ENCODE measurements at regions not wholly inside any gene's neighbourhood (a gene's known extent, or its start where the extent isn't known, plus 50 kb on each side); places are given as distances from the start of the nearest gene placed in this dataset.

GRCh38 chr5:96499753-96500345 is 66.8 kb upstream of the PCSK1 start:
- no peak overlapping the region for H3K4me3 ChIP-seq (ENCODE audit: insufficient read length, low read depth)
- no peak for TF ChIP-seq ZNF274 (IDR thresholded peaks at IDR 0.05; ENCODE audit: low read depth, low read length)
- TF ChIP-seq SUZ12 (IDR thresholded peaks at IDR 0.05; ENCODE audit: extremely low read depth, insufficient read depth, insufficient read length), result no peak
- no peaks in the 10 kb centered on the region for H3K36me3 ChIP-seq (ENCODE audit: insufficient read depth, insufficient read length, low read length)
- no peaks in the 10 kb centered on the region for H3K27me3 ChIP-seq (ENCODE audit: insufficient read depth, insufficient read length)
- H3K4me1 ChIP-seq (ENCODE audit: insufficient read depth, insufficient read length), result no peaks in the 10 kb centered on the region
- no peak for DNase-seq (ENCODE audit: low read depth, low spot score)
- no peaks in the 10 kb centered on the region for H3K9me3 ChIP-seq (ENCODE audit: insufficient read depth, low read length)
- no peak overlapping the region for H3K9ac ChIP-seq (ENCODE audit: insufficient read length, low read depth)

- Histone ChIP-seq H3K4me1 (ENCODE audit: insufficient read depth, insufficient read length) (no peaks in the 10 kb centered on the region), H3K9me3 (ENCODE audit: insufficient read depth, low read length) (no peaks in the 10 kb centered on the region), H3K27me3 (ENCODE audit: insufficient read depth, insufficient read length) (no peaks in the 10 kb centered on the region), H3K36me3 (ENCODE audit: insufficient read depth, insufficient read length, low read length) (no peaks in the 10 kb centered on the region), H3K9ac (ENCODE audit: insufficient read length, low read depth) (no peak overlapping the region), H3K4me3 (ENCODE audit: insufficient read length, low read depth) (no peak overlapping the region)
- TF ChIP-seq ZNF274 (IDR thresholded peaks at IDR 0.05; ENCODE audit: low read depth, low read length) (no peak), SUZ12 (IDR thresholded peaks at IDR 0.05; ENCODE audit: extremely low read depth, insufficient read depth, insufficient read length) (no peak), YY1 (IDR thresholded peaks at IDR 0.05; ENCODE audit: insufficient read depth, insufficient read length) (no peak)
- no peak for DNase-seq (ENCODE audit: low read depth, low spot score)
Measured at GRCh38 chr5:96501991-96502646, 69.1 kb upstream of the PCSK1 start.

- Histone ChIP-seq H3K4me3 (ENCODE audit: insufficient read length, low read depth) (no peak overlapping the region), H3K27me3 (ENCODE audit: insufficient read depth, insufficient read length) (no peaks in the 10 kb centered on the region), H3K9ac (ENCODE audit: insufficient read length, low read depth) (no peak overlapping the region), H3K4me1 (ENCODE audit: insufficient read depth, insufficient read length) (no peaks in the 10 kb centered on the region), H3K36me3 (ENCODE audit: insufficient read depth, insufficient read length, low read length) (no peaks in the 10 kb centered on the region), H3K9me3 (ENCODE audit: insufficient read depth, low read length) (no peaks in the 10 kb centered on the region)
- no peak for TF ChIP-seq ZNF274 (IDR thresholded peaks at IDR 0.05; ENCODE audit: low read depth, low read length)
- TF ChIP-seq YY1 (IDR thresholded peaks at IDR 0.05; ENCODE audit: insufficient read depth, insufficient read length), result no peak
- no peak for TF ChIP-seq SUZ12 (IDR thresholded peaks at IDR 0.05; ENCODE audit: extremely low read depth, insufficient read depth, insufficient read length)
- no peak for DNase-seq (ENCODE audit: low read depth, low spot score)
Measured at GRCh38 chr5:96503501-96504236, 70.6 kb upstream of the PCSK1 start.

GRCh38 chr5:96506376-96506775 is 73.3 kb upstream of the PCSK1 start:
- DNase-seq (ENCODE audit: low read depth, low spot score), result no peak
- Histone ChIP-seq H3K4me1 (ENCODE audit: insufficient read depth, insufficient read length) (no peaks in the 10 kb centered on the region), H3K9ac (ENCODE audit: insufficient read length, low read depth) (no peak overlapping the region), H3K9me3 (ENCODE audit: insufficient read depth, low read length) (no peaks in the 10 kb centered on the region), H3K27me3 (ENCODE audit: insufficient read depth, insufficient read length) (no peaks in the 10 kb centered on the region), H3K36me3 (ENCODE audit: insufficient read depth, insufficient read length, low read length) (no peaks in the 10 kb centered on the region), H3K4me3 (ENCODE audit: insufficient read length, low read depth) (no peak overlapping the region)
- no peak for TF ChIP-seq ZNF274 (IDR thresholded peaks at IDR 0.05; ENCODE audit: low read depth, low read length)

- H3K4me1 ChIP-seq (ENCODE audit: insufficient read depth, insufficient read length), result no peaks in the 10 kb centered on the region
- no peak for DNase-seq (ENCODE audit: low read depth, low spot score)
- H3K9ac ChIP-seq (ENCODE audit: insufficient read length, low read depth), result no peak overlapping the region
- no peaks in the 10 kb centered on the region for H3K9me3 ChIP-seq (ENCODE audit: insufficient read depth, low read length)
- no peak for TF ChIP-seq SUZ12 (IDR thresholded peaks at IDR 0.05; ENCODE audit: extremely low read depth, insufficient read depth, insufficient read length)
- TF ChIP-seq YY1 (IDR thresholded peaks at IDR 0.05; ENCODE audit: insufficient read depth, insufficient read length), result no peak
- TF ChIP-seq ZNF274 (IDR thresholded peaks at IDR 0.05; ENCODE audit: low read depth, low read length), result no peak
- H3K4me3 ChIP-seq (ENCODE audit: insufficient read length, low read depth), result no peak overlapping the region
- H3K27me3 ChIP-seq (ENCODE audit: insufficient read depth, insufficient read length), result no peaks in the 10 kb centered on the region
- no peaks in the 10 kb centered on the region for H3K36me3 ChIP-seq (ENCODE audit: insufficient read depth, insufficient read length, low read length)
Measured at GRCh38 chr5:96506866-96507527, 73.9 kb upstream of the PCSK1 start.

- Histone ChIP-seq H3K27me3 (ENCODE audit: insufficient read depth, insufficient read length) (no peaks in the 10 kb centered on the region), H3K4me1 (ENCODE audit: insufficient read depth, insufficient read length) (no peaks in the 10 kb centered on the region), H3K9ac (ENCODE audit: insufficient read length, low read depth) (no peak overlapping the region), H3K4me3 (ENCODE audit: insufficient read length, low read depth) (no peak overlapping the region), H3K9me3 (ENCODE audit: insufficient read depth, low read length) (no peaks in the 10 kb centered on the region), H3K36me3 (ENCODE audit: insufficient read depth, insufficient read length, low read length) (no peaks in the 10 kb centered on the region)
- TF ChIP-seq ZNF274 (IDR thresholded peaks at IDR 0.05; ENCODE audit: low read depth, low read length) (no peak), SUZ12 (IDR thresholded peaks at IDR 0.05; ENCODE audit: extremely low read depth, insufficient read depth, insufficient read length) (no peak), YY1 (IDR thresholded peaks at IDR 0.05; ENCODE audit: insufficient read depth, insufficient read length) (no peak)
- DNase-seq (ENCODE audit: low read depth, low spot score), result no peak
Measured at GRCh38 chr5:96509316-96509715, 76.3 kb upstream of the PCSK1 start.

GRCh38 chr5:96509721-96510350 is 76.8 kb upstream of the PCSK1 start:
- DNase-seq (ENCODE audit: low read depth, low spot score), result no peak
- no peaks in the 10 kb centered on the region for H3K36me3 ChIP-seq (ENCODE audit: insufficient read depth, insufficient read length, low read length)
- H3K27me3 ChIP-seq (ENCODE audit: insufficient read depth, insufficient read length), result no peaks in the 10 kb centered on the region
- no peak overlapping the region for H3K4me3 ChIP-seq (ENCODE audit: insufficient read length, low read depth)
- H3K9ac ChIP-seq (ENCODE audit: insufficient read length, low read depth), result no peak overlapping the region
- no peaks in the 10 kb centered on the region for H3K4me1 ChIP-seq (ENCODE audit: insufficient read depth, insufficient read length)
- TF ChIP-seq YY1 (IDR thresholded peaks at IDR 0.05; ENCODE audit: insufficient read depth, insufficient read length) (no peak), ZNF274 (IDR thresholded peaks at IDR 0.05; ENCODE audit: low read depth, low read length) (no peak), SUZ12 (IDR thresholded peaks at IDR 0.05; ENCODE audit: extremely low read depth, insufficient read depth, insufficient read length) (no peak)
- H3K9me3 ChIP-seq (ENCODE audit: insufficient read depth, low read length), result no peaks in the 10 kb centered on the region
